Activated T-cell treated with anti-CD3 and anti-CD28 coated beads, Interleukin-2, amount 50 U/mL, for 4 hours (primary cell): ENCODE measurements at regions not wholly inside any gene's neighbourhood (a gene's known extent, or its start where the extent isn't known, plus 50 kb on each side); places are given as distances from the start of the nearest gene placed in this dataset.

Experiments
- ATAC-seq, 2 donors: fragments of 200-7000 bp; cut with Tn5 transposase; one replicate each; pipeline ENCODE4 v1.10.0; 2021
- DNase-seq: peaks from one replicate; pipeline ENCODE4 v3.0.0-alpha.2; 2020
- H3K27me3 Mint-ChIP-seq: one replicate; pipeline ENCODE4 v1.8.0; 2021; ENCODE audit warnings: low read depth, mixed read lengths
- H3K36me3 Mint-ChIP-seq: one replicate; pipeline ENCODE4 v1.8.0; 2022; ENCODE audit warnings: mixed read lengths; ENCODE audit not compliant: insufficient read depth
- H3K4me1 Mint-ChIP-seq: one replicate; pipeline ENCODE4 v1.8.0; 2021; ENCODE audit warnings: low read depth, mixed read lengths
- H3K4me3 Mint-ChIP-seq: one replicate; pipeline ENCODE4 v1.8.0; 2021; ENCODE audit warnings: mild to moderate bottlenecking, moderate library complexity, mixed read lengths
- H3K9me3 Mint-ChIP-seq: one replicate; pipeline ENCODE4 v1.8.0; 2021; ENCODE audit warnings: mixed read lengths

DNA sequence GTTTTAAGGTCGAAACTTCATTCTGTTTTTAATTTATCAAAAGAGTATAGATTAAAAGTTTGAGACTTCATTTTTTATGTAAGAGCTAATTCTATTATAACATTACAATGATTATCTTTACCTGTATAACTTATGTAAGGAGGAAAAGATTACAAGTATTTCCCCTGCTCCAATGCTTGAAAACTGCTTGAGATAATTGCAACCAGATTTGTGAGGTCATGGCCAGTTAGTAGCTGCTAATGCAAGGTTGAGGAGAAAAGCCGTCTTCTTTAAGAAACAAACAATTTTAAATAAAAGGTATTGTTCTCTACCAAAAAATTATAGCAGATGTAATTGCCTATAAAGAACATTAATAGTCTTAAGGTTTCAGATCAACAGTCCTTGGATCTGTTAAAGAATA lies 208.3 kb upstream of the UBE2E2 start:
- no peak overlapping the region for H3K4me3 Mint-ChIP-seq
- DNase-seq (no peak), ATAC-seq (no peak)
- H3K4me1 Mint-ChIP-seq, result no peaks in the 10 kb centered on the region
- no peaks in the 10 kb centered on the region for H3K27me3 Mint-ChIP-seq
- no peaks in the 10 kb centered on the region for H3K36me3 Mint-ChIP-seq
- no peaks in the 10 kb centered on the region for H3K9me3 Mint-ChIP-seq

DNA sequence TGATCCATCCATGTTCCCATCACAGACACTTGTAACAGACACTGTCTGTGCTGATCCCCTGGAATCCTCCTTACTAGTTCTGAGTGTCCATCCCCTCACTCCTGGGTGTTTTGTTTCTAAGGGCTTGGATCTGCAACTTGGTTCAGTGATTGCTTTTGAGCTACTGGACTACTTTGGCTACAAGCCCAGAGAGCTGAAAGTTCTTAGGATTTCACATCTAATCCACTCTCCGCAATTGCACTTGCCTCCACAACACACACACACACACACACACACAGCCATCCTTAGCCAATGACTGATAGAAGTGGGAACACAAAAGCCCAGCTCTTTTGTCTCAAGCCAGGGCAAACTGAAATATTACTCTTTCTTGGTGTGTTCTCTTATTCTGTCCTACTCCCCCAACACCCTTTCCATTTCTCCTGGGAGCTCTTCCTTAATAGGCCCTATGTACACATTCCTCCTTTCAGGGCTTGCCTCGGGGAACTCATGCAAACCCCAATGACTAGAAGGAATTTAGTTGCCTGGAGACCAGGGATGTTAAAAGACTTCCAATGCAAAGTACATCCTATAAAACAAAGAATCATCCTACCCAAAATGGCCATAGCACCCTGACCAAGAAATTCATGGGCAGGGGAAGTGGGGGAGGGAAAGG lies 206.1 kb upstream of the UBE2E2 start:
- no peak for DNase-seq
- Mint-ChIP-seq H3K27me3 (no peaks in the 10 kb centered on the region), H3K4me1 (no peaks in the 10 kb centered on the region), H3K36me3 (no peaks in the 10 kb centered on the region), H3K4me3 (no peak overlapping the region), H3K9me3 (no peaks in the 10 kb centered on the region)
- ATAC-seq, result no peak

DNA sequence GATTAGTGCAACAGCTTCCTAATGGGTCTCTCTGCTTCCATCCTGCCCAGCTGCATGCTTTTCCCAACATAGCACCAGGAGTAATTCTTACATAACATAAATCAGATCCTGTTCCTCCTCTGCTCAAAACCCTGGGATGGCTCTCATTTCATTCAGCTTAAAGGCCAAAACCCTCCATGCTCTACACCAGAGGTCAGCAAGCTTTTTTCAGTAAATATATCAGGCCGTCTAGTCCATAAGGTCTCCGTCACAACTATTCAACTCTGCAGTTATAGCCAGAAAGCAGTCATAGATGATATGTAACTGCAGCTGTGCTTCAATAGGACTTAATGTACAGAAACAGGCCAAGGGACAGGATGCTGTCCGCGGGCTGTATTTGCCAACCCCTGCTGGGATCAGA lies 202.8 kb upstream of the UBE2E2 start:
- Mint-ChIP-seq H3K4me1 (no peaks in the 10 kb centered on the region), H3K36me3 (no peaks in the 10 kb centered on the region), H3K9me3 (no peaks in the 10 kb centered on the region), H3K27me3 (no peaks in the 10 kb centered on the region), H3K4me3 (no peak overlapping the region)
- ATAC-seq (no peak), DNase-seq (no peak)

DNA sequence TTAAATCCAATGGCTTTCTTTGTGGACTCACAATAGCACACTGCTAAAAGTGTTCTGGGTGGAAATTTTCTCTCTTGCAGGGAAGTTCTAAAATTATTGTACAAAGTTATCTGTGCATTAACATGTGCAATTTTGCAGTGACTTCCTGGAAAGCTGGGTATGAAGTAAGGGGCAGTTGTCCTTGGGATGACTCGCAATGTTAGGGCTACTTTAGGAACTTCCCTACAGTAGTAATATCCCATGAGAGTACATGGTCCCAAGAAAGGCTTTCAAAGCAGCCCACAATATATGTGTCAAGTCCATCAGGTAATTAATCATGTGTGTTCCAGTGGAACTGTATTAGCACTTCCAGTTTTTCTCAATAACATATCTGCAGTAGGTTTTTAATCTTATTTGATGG lies 201.0 kb upstream of the UBE2E2 start:
- no peaks in the 10 kb centered on the region for H3K4me1 Mint-ChIP-seq
- no peaks in the 10 kb centered on the region for H3K9me3 Mint-ChIP-seq
- DNase-seq (no peak), ATAC-seq (no peak)
- H3K36me3 Mint-ChIP-seq, result no peaks in the 10 kb centered on the region
- no peak overlapping the region for H3K4me3 Mint-ChIP-seq
- H3K27me3 Mint-ChIP-seq, result no peaks in the 10 kb centered on the region

DNA sequence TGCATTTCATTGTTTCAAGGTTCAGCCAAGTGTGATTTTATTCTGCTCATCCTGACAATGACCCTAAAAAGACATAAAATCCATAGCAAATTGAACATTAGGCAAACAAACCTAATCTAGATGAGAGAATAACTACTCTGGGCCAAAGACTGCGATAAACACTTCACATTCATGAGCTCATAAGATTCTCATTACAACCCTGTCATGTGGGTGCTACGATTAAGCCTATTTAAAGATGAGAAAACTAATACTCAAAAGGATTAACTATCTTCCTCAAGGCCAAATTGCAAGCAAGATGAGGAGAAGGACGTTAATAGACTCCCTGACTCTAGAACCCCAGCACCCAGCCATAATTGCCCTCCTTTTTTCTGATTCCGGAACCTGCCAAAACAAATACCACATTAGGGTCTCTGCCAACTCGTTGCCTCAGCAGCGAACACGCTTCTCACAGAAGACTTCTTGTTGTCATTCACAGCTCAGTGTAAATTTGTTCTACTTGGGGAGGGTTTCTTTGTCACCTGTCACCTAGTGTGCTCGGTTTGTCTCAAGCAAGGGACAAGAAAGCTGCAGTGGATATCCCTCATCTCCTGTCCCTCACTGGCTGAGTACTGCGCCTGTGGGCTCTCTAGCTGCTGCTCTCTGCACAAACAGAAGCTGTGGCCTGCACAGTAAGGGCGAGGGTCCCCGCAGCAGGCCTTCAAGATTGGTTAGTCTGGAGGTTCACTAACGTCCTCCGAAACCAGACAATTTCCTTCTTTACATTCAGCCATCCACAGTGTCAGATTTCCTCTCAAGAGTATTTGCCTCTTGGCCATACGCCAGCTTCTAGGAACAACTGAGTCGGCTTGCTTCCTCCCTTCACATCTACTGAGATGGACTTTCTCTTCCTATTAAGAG lies 200.0 kb upstream of the UBE2E2 start:
- no peak overlapping the region for H3K4me3 Mint-ChIP-seq
- ATAC-seq (no peak), DNase-seq (no peak)
- H3K36me3 Mint-ChIP-seq, result no peaks in the 10 kb centered on the region
- H3K4me1 Mint-ChIP-seq, result no peaks in the 10 kb centered on the region
- no peaks in the 10 kb centered on the region for H3K27me3 Mint-ChIP-seq
- H3K9me3 Mint-ChIP-seq, result no peaks in the 10 kb centered on the region

DNA sequence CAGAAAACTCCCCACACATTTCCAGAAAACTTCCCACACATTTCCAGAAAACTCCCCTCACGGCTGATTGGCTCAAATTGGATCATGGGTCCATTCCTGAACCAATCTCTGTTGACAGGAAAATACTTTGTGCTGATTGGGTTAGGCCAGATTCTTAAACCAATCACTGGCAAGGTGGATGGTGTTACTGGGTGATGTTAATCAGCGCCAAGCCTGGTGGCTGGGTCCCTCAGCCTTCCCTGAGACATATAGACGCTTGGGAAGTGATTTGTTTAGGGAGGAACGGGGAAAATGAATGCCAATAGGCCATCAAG lies 199.4 kb upstream of the UBE2E2 start:
- H3K27me3 Mint-ChIP-seq, result no peaks in the 10 kb centered on the region
- DNase-seq (no peak), ATAC-seq (no peak)
- no peaks in the 10 kb centered on the region for H3K9me3 Mint-ChIP-seq
- no peaks in the 10 kb centered on the region for H3K4me1 Mint-ChIP-seq
- no peaks in the 10 kb centered on the region for H3K36me3 Mint-ChIP-seq
- no peak overlapping the region for H3K4me3 Mint-ChIP-seq

DNA sequence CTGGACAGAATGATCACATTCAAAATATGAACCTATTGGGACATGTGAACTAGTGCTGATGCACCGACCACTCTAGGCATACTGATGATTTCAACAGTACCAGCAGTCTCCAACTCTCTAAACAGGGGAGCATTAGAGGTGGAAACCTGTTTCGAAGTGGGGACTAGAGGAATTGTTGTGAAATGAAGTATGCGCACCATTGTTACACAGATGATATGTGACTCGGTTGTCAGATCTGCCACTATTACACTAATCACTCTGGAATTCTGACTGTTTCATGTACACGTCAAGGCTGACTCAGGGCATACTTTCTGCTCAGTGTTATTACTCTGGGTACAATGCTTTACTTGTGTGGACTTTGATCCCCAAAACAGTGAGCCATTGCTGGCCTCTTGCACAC lies 198.2 kb upstream of the UBE2E2 start:
- H3K9me3 Mint-ChIP-seq, result peaks cover under 1% of the 10 kb centered on the region
- H3K27me3 Mint-ChIP-seq, result no peaks in the 10 kb centered on the region
- H3K4me1 Mint-ChIP-seq, result no peaks in the 10 kb centered on the region
- ATAC-seq (no peak), DNase-seq (no peak)
- H3K4me3 Mint-ChIP-seq, result no peak overlapping the region
- no peaks in the 10 kb centered on the region for H3K36me3 Mint-ChIP-seq

DNA sequence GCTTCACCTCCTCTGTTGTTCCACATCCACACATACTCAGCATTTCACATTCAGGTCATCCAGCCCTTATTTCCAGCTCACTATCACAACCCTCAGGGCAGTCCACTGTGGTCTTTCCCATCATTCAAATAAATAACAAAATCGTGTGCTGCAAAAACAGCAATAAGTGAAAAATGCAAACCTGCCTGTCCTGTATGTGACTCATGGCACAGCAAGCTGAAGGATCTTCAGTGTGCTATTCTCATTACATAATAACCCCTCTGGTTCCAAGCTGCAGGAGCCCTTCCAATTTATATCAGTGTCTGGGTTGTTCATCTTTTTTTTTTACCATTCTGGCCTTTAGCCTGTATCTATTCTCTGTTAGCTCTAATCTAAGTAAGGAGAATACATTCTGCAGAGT lies 185.3 kb upstream of the UBE2E2 start:
- Mint-ChIP-seq H3K9me3 (no peaks in the 10 kb centered on the region), H3K4me1 (no peaks in the 10 kb centered on the region), H3K36me3 (no peaks in the 10 kb centered on the region), H3K27me3 (no peaks in the 10 kb centered on the region), H3K4me3 (no peak overlapping the region)
- ATAC-seq, result no peak
- no peak for DNase-seq

DNA sequence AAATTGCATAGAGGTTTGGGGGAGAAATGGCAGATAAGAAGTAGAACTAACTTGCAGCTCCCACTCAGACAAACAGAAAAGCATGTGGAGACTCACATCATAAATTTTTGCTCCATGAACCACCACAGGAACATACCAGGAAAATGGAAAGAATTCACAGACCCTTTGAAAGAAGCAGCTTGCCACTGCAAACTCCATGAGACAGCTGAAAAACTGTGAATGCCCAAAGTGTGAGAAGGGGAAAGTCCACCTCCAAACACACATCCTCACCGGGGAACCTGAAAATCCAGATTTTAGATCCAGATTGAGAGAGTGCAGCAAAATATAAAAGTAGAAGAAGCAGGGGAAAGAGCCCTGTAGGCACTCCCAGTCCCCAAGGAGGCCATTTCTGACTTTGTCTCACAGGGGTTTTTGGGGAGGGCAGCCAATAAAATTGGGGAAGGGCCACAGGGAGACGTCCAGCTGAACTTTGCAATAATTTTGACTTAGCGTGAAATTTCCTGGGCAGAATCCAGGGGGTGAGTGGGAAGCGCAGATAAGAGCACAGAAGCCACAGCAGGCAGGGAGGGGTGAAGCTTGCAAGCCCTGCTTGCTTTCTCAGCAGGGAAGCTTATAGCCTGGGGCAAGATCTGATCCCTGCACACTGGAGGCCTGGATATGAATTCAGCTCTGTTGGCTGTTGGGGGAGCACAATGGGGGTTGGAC lies 183.4 kb upstream of the UBE2E2 start:
- Mint-ChIP-seq H3K4me1 (no peaks in the 10 kb centered on the region), H3K4me3 (no peak overlapping the region), H3K36me3 (no peaks in the 10 kb centered on the region), H3K9me3 (peaks cover 6% of the 10 kb centered on the region), H3K27me3 (no peaks in the 10 kb centered on the region)
- no peak for ATAC-seq
- no peak for DNase-seq

DNA sequence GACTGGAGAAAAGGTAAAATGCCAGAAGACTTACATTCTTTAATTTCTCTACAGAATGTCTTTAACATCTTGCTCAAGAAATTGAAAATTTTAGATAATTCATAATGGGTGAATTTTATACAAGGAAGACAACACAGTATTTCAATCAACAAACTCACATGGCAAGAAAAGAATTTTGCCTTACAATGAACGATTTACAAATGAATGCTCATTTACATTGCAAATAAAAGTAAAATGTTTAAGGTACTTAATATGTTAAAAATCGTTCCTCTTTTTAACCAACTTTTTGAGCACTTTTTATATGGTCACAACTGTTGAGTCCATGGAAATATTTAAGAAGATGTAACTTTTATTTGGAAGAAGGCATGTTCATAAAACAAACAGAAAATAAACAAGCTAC lies 174.8 kb upstream of the UBE2E2 start:
- ATAC-seq, result no peak
- Mint-ChIP-seq H3K27me3 (no peaks in the 10 kb centered on the region), H3K4me1 (no peaks in the 10 kb centered on the region), H3K9me3 (peaks cover 8% of the 10 kb centered on the region), H3K4me3 (no peak overlapping the region), H3K36me3 (no peaks in the 10 kb centered on the region)
- no peak for DNase-seq

DNA sequence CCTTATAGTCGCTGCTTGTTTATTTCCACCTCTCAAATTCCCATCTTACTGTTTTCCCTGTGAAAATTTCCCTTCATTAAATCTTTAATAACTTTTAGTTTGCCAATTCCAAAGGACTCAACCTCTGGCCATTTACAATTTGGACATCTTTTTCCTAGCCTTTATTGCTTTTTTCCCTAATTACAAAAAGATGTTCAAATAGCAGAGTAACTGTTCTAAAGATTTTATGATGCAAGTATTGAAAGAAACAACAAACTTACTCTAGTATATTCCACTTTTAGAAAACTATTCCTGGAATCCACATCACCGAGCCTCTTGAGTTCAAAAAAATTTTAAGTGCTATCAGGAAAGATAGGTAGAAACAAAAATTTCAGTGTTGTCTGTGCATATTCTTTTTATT lies 174.1 kb upstream of the UBE2E2 start:
- Mint-ChIP-seq H3K27me3 (no peaks in the 10 kb centered on the region), H3K36me3 (no peaks in the 10 kb centered on the region), H3K4me1 (no peaks in the 10 kb centered on the region), H3K4me3 (no peak overlapping the region), H3K9me3 (peaks cover 8% of the 10 kb centered on the region)
- DNase-seq, result no peak
- no peak for ATAC-seq

DNA sequence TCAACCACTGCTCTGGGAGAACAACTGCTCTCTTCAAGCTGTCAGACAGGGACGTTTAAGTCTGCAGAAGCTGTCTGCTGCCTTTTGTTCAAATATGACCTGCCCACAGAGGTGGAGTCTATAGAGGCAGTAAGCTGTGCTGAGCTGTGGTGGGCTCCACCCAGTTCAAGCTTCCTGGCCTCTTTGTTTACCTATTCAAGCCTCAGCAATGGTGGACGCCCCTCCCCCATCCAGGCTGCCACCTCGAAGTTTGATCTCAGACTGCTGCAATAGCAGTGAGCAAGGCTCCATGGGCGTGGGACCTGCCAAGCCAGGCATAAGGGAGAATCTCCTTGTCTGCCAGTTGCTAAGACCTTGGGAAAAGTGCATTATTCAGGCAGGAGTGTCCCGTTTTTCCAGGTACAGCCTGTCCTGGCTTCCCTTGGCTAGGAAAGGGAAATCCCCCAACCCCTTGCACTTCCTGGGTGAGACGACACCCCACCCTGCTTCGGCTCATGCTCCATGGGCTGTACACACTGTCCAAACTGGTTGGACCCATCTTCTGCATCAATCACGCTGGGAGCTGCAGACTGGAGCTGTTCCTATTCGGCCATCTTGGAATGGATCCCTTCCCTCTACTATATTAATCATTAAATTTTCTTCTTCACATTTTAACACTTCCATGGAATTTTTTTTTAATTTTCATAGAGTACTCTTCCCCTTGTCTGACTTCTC lies 167.0 kb upstream of the UBE2E2 start:
- H3K9me3 Mint-ChIP-seq, result peaks cover 8% of the 10 kb centered on the region
- DNase-seq, result no peak
- no peak for ATAC-seq
- no peak overlapping the region for H3K4me3 Mint-ChIP-seq
- no peaks in the 10 kb centered on the region for H3K27me3 Mint-ChIP-seq
- peaks cover 10% of the 10 kb centered on the region for H3K4me1 Mint-ChIP-seq
- H3K36me3 Mint-ChIP-seq, result no peaks in the 10 kb centered on the region

DNA sequence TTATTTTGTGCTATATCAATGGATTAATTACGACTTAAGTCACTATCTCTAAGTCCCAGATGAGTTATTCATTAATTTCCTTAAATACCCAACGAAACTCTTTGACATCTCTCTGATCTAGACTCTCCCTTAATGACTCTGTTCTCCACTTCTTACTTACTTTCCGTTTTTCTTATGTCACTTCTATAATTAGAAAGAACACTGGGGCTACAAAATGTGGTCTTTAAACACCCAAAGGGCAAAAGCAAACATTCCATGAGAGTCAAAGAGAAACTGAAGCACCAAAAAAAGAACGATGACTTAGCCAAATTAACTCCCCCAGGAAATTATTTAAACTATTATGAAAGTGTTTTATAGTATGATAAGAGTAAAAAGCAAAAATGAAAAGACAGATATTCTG lies 166.4 kb upstream of the UBE2E2 start:
- H3K4me3 Mint-ChIP-seq, result no peak overlapping the region
- ATAC-seq, result no peak
- peaks cover 10% of the 10 kb centered on the region for H3K4me1 Mint-ChIP-seq
- DNase-seq, result no peak
- H3K9me3 Mint-ChIP-seq, result peaks cover 8% of the 10 kb centered on the region
- H3K36me3 Mint-ChIP-seq, result no peaks in the 10 kb centered on the region
- no peaks in the 10 kb centered on the region for H3K27me3 Mint-ChIP-seq

DNA sequence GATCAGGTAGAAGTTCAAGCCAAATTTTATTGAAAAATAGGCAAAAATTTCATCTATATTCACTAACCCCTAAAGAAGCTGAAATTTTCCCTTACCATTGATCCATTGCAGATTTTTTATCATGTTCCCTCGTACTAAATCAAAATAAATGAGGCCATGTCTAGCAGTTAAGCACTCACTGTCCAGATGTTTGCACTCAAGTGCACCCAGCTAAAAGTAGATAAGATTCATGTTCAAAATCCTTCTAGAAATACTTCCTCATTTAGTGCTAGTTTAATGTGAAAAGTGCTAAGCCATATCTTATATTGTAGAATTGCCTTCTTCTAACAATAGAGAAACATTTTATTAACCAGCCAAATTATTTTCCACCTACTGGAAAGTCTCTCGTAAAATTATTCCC lies 164.7 kb upstream of the UBE2E2 start:
- DNase-seq (no peak), ATAC-seq (no peak)
- H3K27me3 Mint-ChIP-seq, result no peaks in the 10 kb centered on the region
- H3K4me1 Mint-ChIP-seq, result peaks cover 10% of the 10 kb centered on the region
- peaks cover 2% of the 10 kb centered on the region for H3K9me3 Mint-ChIP-seq
- no peak overlapping the region for H3K4me3 Mint-ChIP-seq
- H3K36me3 Mint-ChIP-seq, result no peaks in the 10 kb centered on the region
